ENCODE measurements at regions not wholly inside any gene's neighbourhood (a gene's known extent, or its start where the extent isn't known, plus 50 kb on each side); places are given as distances from the start of the nearest gene placed in this dataset.

DNA sequence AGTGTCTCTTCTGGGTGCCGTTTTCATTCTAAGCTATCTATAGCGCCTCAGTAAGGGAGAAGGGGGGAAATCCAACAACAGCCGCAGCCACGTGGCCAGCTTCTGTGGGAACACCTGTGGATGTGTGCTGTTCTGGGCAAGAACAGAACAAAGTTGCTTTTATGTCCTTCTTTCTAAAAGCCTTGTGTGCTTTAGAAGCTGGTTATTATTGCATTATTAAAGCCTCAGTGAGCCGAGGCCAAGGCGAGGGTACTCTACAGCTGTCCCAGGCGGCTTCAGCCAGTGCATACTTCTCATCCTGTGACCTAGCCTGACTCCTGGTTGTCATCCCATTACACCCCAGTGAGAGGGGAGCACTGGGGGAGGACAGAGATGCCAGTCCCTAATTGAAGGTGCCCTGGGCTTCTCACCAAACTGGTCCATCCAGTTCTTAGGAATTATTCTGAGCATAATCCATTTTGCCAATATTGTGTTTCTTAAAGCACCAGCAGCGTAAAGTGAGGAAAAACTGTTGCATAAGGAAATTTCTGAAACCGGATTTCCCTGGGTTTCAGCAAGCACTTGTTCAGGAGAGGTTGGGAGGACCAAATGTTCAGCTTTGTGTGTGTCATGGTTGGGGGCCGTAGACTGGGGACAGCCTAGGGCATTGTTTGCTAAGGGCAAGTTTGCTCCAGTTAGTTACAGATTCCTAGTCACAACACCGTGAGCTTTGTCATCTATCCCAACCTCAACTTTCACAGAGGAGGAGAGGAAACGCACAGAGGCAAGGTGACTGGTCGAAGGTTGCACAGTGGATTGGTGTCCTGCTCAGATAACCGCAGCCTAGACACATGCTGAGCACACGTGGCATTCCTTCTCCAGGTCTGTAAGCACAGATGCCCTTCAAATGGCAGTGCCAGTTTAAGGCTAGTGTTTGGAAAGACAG is 61.0 kb upstream of the ATP1A1 start:
- ATAC-seq = no peak
- Mint-ChIP-seq H3K27ac (no peak overlapping the region), H3K36me3 (no peaks in the 10 kb centered on the region), H3K27me3 (no peaks in the 10 kb centered on the region), H3K9me3 (no peaks in the 10 kb centered on the region), H3K4me3 (no peak overlapping the region), H3K4me1 (peaks cover 6% of the 10 kb centered on the region)

DNA sequence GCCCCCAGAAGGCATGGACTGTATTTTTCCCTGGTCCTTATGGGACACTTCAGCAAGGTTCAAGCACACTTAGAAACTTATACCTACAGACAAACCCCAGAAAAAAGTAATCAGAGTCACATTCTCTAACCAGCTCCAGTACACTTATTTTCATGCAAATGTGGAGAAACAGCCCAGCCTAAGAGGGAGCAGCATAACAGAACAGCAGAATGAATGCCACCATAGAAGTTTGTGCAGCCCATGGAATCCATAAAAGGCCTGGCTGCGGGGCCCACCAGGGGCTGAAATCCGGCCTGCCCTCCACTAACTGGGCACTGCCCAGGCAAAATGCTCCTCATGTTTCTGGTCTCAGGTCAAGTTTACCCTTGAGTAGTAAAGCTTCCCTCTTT is 60.4 kb upstream of the ATP1A1 start:
- Mint-ChIP-seq H3K4me3 (no peak overlapping the region), H3K27ac (no peak overlapping the region), H3K9me3 (no peaks in the 10 kb centered on the region), H3K27me3 (no peaks in the 10 kb centered on the region), H3K4me1 (peaks cover 6% of the 10 kb centered on the region), H3K36me3 (no peaks in the 10 kb centered on the region)
- no peak for ATAC-seq

DNA sequence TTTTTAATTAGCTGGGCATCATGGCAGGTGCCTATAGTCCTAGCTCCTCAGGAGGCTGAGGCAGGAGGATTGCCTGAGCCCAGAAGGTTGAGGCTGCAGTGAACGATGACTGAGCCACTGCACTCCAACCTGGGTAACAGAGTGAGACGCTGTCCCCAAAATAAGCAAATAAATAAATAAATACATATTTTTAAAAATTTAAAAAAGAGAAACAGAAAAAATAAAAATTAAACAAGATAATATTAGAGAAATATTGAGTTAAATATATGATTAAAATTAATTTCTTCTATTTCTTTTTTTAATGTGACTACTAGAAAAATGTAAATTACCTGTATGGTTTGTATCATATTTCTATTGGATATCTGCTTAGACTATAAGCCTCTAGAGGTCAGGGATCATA is 59.3 kb upstream of the ATP1A1 start:
- peaks cover 6% of the 10 kb centered on the region for H3K4me1 Mint-ChIP-seq
- H3K9me3 Mint-ChIP-seq = no peaks in the 10 kb centered on the region
- no peaks in the 10 kb centered on the region for H3K27me3 Mint-ChIP-seq
- H3K4me3 Mint-ChIP-seq = no peak overlapping the region
- no peak for ATAC-seq
- H3K36me3 Mint-ChIP-seq = no peaks in the 10 kb centered on the region
- no peak overlapping the region for H3K27ac Mint-ChIP-seq

DNA sequence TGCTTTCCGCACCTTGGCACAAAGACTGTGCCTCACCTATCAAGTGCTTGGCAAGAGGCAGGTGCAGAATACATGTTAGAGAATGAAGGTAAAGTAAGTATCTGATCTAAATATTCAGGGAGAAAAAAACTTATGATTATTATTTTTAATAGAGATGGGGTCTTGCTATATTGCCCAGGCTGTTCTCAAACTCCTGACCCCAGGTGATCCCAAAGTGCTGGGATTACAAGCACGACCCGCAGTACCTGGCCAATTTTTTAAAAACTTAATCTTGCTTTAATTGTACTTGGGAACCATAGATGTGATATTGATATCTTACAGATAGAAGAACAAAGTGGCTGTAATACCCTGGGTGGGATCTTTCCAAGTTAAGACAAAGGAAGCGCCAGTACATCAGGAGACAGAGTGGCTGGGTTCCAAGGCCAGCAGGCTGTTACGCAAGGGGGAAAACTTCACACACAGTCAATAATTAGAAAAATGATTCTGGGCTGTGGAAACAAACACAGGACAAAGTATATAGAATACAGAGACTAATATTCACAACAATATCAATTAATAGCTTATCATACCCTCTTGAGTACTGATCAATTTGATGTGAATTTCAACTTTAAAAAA is 58.6 kb upstream of the ATP1A1 start:
- no peak for ATAC-seq
- H3K4me1 Mint-ChIP-seq = peaks cover 6% of the 10 kb centered on the region

DNA sequence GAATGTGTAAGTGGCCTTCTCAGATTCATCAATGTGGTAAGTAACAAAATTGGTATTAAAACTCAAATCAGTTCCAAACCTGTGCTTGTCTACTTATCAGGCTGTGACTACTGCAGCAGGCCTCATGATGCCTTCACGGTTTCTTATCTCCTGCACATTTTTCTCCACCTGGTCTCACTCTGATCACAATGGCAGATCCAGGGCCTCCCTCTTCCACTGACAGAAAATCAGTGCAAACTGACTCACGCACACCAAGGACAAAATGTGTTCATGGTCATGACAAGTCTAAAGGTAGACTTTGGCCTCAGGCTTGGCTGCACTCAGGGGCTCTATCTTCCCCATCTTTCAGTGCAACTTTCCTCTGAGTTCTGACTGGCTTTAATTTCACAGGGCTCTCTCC is 56.7 kb upstream of the ATP1A1 start:
- no peak for ATAC-seq
- H3K36me3 Mint-ChIP-seq = no peaks in the 10 kb centered on the region
- H3K27ac Mint-ChIP-seq = no peak overlapping the region
- no peak overlapping the region for H3K4me3 Mint-ChIP-seq
- H3K9me3 Mint-ChIP-seq = no peaks in the 10 kb centered on the region
- H3K4me1 Mint-ChIP-seq = peaks cover 6% of the 10 kb centered on the region
- H3K27me3 Mint-ChIP-seq = no peaks in the 10 kb centered on the region

More for the DNA sequence above, 58.6 kb upstream of the ATP1A1 start:
- Mint-ChIP-seq H3K27me3 (no peaks in the 10 kb centered on the region), H3K36me3 (no peaks in the 10 kb centered on the region), H3K4me3 (no peak overlapping the region), H3K9me3 (no peaks in the 10 kb centered on the region), H3K27ac (no peak overlapping the region)

DNA sequence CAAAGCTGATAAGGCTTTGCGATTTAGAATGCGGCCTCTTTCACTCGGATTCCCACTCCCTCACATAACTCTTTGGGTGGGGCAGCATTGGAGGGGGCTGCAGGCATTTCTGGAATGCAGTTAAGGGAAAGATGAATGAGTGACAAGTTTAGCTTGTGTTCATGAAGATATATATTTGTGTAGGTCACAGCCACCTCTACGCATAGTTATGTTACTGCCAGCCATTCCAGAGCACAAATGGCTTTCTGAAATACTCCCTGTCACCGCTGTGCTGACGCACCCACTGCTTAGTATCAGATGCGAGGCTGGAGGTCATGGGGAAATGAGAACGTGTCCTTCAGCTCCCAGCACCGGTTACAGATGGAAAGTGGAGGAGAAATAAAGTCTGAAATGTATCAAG is 54.1 kb upstream of the ATP1A1 start:
- no peak overlapping the region for H3K27ac Mint-ChIP-seq
- H3K4me1 Mint-ChIP-seq = no peaks in the 10 kb centered on the region
- ATAC-seq = no peak
- H3K4me3 Mint-ChIP-seq = no peak overlapping the region
- no peaks in the 10 kb centered on the region for H3K36me3 Mint-ChIP-seq
- H3K9me3 Mint-ChIP-seq = no peaks in the 10 kb centered on the region
- no peaks in the 10 kb centered on the region for H3K27me3 Mint-ChIP-seq

DNA sequence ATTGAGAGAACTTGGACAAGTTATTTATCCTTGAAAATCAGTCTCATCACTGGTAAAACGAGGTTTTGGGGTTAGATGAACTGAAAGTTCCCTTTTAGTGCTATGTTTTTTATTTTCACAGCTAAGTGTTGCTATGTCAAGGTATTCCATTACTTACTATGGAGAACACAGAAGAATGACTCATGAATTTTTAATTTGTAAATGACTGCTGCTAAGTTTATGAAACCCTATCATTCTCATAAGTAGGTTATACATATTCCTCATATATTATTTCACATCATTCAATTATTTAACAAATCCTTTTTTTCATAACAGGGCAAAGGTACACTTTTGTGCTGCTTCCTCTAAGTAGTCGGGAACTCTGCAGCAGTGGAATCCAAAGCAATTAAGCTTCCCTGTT is 52.2 kb upstream of the ATP1A1 start:
- Mint-ChIP-seq H3K4me1 (peaks cover 17% of the 10 kb centered on the region), H3K36me3 (no peaks in the 10 kb centered on the region), H3K4me3 (no peak overlapping the region), H3K9me3 (no peaks in the 10 kb centered on the region), H3K27me3 (no peaks in the 10 kb centered on the region), H3K27ac (no peak overlapping the region)
- ATAC-seq = no peak

DNA sequence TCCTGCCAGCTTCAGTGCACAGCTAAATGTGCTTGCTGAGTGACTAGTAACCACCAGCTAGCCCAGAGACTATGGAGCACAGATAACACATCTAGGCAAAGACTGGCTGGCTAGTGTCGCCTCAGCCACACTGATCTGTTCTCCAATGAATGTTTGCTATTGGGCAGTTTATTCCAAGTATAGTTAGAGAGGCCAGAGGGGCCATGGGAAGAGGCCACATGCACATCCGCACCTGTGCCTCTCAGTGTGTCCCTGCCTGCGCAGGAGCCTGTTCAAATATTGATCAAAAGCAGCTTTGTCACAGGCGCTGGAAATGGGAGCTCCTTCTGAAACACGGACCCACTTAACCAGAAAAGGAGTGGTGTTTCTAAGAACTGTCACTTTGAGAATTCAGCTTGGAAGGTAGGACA is 51.3 kb upstream of the ATP1A1 start:
- peaks cover 25% of the 10 kb centered on the region for H3K4me1 Mint-ChIP-seq

DNA sequence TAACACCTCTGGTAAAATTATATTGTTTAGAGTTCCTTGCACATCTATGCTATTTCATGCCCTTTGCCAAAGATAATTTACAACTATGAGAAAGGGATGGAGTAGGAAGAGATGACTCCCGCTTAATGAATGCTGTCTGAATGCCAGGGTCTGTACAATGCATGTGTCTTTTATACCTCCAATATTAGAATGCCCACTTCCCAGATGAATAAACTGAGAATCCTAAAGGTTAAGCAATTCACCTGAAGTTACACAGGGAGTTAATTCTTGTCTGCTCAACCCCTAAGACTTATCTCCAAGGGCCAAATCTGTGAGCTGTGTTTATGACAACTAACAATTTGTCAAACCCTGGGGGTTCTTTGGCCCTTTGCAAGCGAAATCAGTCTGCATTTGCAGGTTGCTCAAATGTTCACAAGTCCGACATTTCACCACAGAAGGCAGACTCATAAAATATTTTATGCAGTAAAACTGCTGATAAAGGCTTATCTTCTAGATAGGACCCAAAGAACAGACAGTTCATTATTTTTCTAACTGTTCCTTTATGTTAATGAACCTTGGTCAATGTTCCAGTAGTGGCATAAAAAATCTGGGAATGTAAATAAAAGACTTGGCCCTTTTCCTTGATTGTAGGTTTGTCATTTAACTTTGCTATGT is 50.2 kb upstream of the ATP1A1 start:
- Mint-ChIP-seq H3K4me1 (peaks cover 25% of the 10 kb centered on the region), H3K27ac (no peak overlapping the region), H3K4me3 (no peak overlapping the region), H3K27me3 (no peaks in the 10 kb centered on the region), H3K36me3 (no peaks in the 10 kb centered on the region), H3K9me3 (no peaks in the 10 kb centered on the region)
- ATAC-seq = no peak

More for the DNA sequence above, 51.3 kb upstream of the ATP1A1 start:
- no peak overlapping the region for H3K4me3 Mint-ChIP-seq
- H3K36me3 Mint-ChIP-seq = no peaks in the 10 kb centered on the region
- H3K9me3 Mint-ChIP-seq = no peaks in the 10 kb centered on the region
- no peaks in the 10 kb centered on the region for H3K27me3 Mint-ChIP-seq
- no peak for ATAC-seq
- peak overlapping the region; percentile 8 for H3K27ac Mint-ChIP-seq
